HG03521 (cell line): ENCODE measurements at regions not wholly inside any gene's neighbourhood (a gene's known extent, or its start where the extent isn't known, plus 50 kb on each side); places are given as distances from the start of the nearest gene placed in this dataset.

Experiments used
- ATAC-seq: cut with Tn5 transposase; IDR thresholded peaks from one replicate; pipeline ENCODE4 v1.9.1; 2021; ENCODE audit warnings: mild to moderate bottlenecking, moderate library complexity; ENCODE audit not compliant: unreplicated experiment

DNA sequence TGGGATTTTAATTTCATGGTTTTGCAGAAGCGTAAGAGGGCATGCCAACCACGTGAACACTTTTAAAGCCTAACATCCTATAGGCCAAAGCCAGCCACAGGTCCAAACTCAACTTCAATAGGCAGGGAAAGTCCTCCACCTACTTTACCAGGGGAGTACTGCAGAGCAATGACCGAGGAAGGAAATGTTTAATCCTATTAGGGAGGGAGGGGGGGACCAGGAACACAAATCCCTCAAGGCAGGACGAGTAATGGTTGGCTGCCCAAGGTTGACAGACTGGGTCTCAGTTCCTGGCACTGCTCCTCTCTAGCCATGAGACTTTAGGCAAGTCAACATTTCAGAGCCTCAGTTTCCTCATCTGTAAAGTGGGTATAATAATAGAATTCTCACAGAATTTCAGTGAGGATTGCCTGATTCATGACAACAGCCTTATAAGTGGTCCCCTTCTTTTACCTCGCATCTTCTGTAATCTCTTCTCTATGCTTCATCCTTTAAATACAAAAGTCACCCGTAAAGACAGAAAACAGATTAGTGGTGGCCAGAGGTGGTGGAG, 315.8 kb downstream of the HAPSTR1 start:
- no peak for ATAC-seq

DNA sequence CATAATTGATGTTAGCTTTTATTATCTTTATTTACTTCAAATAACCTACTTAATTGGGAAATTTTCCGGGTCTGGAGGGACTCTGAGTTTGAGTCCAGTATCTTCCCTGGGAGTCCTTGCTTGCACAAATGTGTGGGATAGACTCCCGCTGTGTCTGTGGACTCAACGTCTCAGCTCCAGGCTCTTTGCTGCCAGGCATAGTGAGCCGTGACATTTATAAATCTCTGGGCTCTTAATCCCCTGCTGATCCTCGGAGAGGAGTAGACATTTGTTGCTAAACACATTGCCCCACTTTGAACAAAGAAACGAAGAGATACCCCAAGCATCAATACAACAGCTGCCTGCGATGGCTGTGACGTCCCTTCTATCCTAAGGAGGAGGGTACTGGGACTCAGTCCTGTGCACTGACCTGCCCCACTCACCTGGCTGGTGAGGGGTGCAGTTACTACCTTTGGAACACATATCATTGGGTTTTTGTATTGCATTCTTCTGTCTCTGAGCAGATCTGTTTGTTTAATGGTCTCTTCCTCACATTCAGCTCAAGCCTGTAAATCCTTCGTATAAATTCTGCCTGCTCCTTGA, 316.9 kb downstream of the HAPSTR1 start:
- no peak for ATAC-seq

DNA sequence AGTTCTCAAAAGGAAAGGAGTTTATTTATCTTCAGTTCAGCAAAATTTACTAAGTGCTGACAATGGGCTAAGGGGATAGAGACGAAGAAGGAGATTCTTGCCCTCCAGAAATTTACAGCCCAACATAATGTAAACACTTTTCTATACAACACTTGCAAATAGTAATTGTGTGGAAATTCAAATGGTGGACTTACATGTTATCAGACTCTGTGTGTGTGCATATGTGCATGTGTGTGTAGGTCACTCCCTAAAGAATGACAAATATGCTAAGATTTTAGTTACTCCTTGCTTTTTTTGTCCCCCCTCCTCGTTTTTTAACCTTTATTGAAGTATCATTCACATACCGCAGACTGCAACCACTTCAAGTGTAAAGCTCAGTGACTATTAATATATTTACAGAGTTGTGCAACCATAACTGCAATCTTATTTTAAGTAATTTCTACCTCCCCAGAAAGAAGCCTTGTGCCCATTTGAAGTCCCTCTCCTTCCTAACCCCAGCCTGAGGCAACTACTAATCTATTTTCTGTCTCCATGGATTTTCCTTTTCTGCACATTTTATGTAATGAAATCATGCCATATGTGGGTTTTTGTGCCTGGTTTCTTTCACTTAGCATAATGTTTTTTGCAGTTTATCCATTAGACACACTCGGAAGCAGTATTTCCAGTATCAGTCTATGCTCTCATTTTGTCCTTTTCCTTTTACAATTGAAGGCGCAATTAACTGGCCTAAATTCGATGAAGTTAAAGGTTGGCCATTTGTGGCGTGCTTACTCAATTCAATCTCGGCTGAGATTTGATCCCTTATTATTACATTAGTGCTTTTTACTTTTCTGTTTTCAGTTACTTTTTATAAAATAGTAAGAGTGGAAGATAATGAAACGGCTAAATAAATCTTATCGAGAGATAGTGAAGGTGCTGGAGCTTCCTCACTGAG, 318.4 kb downstream of the HAPSTR1 start:
- ATAC-seq, result no peak

DNA sequence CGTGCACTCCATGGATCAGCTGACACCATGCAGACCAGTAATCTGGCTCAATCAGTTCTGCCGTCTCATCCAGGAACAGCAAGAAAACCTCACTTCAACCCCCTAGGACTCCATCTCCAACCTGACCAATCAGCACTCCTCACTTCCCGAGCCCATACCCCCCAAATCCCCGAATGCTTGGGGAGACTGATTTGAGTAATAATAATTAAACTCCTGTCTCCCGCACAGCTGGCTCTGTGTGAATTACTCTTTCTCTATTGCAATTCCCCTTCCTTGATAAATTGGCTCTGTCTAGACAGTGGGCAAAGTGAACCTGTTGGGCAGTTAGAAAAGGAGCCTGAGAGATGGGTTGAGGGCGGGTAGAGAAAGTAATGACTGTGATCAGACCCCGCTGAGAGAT, 320.0 kb downstream of the HAPSTR1 start:
- no peak for ATAC-seq

DNA sequence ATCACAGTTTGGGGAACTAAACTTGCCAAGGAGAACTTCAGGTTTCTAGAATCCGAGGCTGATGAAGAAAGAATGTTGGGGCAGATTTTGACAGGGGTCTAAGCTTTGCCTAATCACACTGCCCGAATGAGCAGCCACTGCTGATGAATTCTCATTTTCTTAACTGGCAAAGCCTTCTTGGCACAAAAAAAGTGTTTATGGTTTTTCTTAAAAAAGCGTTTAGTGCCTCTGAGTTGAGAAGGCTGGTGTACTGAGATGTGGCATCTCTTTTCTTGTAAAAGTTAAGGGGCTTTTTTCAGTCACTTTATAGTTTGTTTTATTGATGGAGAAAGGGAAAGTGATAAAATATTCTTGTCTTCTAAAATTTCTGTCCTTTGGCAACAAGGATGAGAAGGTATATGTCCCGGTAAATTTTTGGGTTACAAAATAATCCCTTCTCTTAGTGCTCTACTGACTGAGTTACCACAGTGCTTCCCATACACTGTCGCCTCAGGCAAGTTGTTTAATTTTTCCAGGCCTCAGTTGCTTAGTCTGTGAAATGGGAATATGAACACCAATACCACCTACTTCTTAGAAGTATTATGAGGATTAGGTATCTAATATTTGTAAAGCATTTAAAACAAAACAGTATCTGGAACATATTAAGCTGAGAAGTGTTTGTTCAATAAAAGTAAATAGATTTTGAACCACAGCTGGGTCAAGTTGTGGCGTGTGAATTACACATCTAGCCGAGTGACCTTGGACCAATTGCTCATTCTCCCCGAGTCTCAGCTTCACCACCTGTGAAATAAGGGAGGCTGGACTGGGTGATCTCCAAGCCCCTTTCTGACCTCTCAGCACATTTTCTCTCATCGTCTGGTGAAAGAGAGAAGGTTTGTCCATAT, 320.8 kb downstream of the HAPSTR1 start:
- no peak for ATAC-seq

DNA sequence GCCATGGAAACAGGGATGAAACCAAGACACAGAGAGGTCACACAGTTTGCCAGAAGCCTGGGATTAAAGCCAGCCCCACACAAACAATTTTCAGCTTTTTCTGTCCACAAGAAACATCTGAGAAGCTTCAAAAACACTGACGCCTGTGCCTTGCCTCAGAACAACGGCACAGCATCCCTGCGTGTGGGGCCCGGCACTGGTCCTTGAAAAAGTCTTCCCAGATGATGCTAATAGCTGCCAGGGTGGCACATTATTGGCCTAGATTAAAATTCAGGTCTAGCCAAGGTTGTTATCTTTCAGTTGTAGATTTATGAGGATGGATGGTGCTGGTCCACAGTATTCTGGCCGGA, 321.4 kb downstream of the HAPSTR1 start:
- no peak for ATAC-seq

DNA sequence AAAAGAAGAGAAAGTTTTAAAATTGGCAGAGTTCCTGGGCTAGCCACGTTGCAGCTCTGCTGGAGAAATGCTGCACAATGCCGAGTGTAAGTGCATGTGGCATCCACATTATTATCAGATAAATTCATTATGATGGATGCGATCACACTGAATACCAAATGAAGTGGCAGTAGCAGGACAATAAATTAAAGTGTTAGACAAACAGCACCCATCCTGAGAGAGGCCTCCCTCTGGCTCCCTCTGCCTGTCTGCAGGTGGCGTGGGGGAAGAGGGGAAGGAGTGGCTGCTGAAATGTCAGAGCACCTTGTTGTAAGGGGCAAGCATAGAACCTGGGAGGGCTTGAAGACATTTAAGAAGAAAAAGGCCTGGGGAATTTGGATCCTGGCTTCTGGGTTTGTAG, 324.1 kb downstream of the HAPSTR1 start:
- no peak for ATAC-seq

DNA sequence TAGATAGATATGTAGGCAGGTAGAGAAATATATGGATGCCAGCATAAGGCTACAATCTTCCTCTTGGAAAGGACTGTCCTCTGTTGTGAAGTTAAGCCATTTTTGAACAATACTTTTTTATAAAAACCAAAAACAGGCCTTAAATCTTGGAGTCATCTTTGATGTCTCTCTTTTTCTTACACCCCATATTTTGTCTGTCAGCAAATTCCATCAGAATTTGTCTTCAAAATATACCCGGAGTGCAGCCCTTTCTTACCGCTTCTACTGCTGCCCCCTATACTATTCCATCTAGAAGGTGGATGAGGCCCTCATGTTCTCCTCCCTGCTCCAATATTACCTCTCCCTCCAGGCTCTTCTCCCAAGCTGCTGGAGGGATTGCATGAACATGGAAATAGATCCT, 326.5 kb downstream of the HAPSTR1 start:
- ATAC-seq, result no peak

DNA sequence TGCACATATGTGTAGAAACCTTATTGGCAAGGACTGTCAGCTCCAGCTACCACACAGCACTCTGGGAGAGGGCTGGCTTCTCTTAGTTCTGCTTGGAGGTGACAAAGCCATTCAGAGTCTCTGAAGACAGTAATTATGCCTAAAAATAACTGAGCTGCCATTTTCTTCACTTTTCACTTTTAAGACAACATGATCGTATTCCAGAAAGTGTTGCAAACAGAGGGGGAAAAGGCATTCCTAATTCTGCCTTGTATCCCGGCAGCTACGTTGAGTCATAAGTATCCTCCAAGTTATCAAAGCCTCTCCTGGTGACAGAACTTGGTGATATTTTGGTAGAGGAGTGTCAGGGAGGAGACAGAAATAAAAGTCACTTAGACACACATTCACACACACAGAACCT, 327.7 kb downstream of the HAPSTR1 start:
- no peak for ATAC-seq

DNA sequence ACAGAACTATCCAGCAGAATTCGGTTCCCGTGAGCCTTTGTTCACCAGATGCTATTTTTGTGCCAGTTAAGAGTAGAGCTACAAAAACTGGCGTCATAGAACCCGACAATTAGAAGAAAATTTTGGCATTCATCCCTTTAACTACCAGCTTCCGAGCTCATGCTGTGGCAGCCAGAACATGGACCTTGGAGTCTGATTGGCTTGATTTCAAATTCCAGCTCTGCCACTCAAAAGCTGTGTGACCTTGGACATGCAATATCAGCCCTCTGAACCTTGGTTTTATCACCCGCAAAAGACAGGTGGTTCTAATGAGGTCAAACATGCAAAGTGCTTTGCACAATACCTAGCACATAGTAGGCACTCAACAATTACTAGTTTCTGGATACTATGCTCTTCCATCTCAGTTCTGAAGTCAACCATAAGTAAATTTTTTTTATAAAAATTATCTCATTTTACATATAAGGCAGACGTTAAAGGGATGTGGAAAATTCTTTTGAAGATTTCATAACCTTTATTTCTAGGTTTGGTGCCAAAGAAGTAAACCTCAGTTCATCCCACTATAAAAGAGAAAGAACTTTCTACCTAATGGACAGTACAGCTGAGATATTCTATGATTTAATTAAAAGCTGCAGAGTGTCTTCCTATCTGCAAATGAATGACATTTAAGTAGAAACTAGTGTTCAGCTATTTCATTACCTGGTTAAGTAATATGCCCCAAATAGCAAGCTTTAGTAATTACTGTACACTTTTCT, 331.5 kb downstream of the HAPSTR1 start:
- ATAC-seq, result no peak

DNA sequence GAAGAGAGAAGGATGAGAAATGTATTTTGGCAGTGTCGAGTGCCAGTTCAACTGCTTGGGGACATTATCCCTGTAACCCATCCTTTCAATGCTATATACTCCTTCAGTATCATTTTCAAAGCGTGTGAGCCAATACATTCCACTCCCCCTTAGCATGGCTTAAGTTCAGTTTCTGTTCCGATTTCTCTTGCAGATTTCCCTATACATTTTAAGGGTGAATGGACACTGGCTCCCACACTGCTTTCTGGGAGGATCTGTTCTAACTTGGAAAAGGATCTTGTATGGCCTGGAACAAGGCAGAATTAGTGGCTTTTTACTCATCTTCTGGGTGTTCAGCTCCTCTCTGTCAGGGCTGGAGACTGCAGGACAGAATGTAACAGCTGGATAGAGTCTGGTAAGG, 333.8 kb downstream of the HAPSTR1 start:
- ATAC-seq, result no peak

DNA sequence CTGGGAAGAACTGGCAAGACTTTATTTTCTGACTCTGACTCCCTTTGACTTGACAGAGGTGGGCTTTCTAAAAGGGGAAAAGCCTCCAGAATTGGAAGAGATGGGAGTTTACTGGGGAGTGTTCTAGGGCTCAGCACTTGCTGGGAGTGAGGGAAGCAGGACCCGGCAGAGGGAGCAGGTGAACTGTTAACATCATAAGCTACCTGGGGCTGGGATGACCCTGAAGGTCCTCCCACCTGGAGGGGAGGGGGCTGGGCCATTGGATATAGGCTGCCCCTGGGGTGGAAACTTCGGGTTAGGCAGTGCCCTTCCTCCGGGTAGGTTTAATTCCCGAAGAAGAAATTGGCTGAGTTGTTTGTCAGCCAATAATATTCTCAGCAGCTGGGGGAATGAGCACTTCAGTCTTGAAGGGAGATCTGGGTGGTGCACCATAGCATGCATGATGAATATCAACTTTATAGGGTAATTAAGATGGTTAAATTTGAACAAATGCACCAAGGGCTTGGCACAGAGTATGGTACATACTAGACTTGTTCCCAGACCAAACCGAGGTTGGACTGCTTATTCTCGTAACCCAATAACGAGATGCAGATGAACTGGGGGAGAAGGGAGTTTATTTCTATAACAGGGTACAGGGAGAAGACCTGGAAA, 337.0 kb downstream of the HAPSTR1 start:
- no peak for ATAC-seq

DNA sequence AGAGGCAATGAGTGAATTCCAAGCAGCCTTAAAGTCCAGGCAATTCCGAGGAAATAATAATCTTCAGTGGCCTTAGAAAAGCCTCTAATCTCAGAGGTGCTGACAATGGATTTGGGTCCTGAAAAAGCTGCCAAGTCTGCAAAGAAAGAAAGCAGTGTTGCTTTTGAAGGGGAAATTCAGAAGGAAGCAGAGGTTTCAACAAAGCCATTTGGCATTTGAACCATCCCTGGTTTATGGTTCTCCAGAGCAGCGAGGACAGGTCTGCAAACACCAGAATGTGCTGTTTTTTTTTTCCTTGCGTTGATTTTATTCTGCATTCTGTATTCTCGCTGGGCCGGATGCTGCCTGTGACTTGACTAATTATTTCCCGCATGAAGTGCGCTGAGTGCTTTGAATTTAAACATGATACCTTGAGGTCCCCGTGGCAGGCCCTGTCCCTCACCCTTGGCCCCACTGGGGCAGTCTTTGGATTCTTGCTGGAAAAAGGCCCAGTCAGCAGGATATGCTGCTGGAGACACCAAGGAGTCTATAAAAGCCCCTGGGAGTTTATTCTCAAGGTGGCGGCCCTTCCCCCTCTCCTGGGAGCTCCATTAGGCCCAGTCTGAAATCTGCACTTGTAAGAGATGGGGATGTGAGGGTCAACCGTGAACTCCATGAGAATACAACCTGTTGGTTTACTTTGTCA, 338.3 kb downstream of the HAPSTR1 start:
- no peak for ATAC-seq

DNA sequence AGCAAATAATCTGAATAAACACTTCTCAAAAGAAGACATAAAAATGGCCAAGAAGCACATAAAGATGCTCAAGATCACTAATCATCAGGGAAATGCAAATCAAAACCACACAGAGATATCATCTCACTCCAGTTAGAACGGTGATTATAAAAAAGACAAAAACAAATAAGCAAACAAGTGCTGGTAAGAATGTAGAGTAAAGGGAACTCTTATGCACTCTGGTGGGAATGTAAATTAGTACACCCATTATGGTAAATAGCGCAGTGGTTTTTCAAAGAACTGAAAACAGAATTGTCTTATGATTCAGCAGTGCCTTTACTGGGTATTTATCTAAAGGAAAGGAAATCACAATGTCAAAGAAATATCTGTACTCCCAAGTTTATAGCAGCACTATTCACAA, 343.2 kb downstream of the HAPSTR1 start:
- ATAC-seq, result no peak

DNA sequence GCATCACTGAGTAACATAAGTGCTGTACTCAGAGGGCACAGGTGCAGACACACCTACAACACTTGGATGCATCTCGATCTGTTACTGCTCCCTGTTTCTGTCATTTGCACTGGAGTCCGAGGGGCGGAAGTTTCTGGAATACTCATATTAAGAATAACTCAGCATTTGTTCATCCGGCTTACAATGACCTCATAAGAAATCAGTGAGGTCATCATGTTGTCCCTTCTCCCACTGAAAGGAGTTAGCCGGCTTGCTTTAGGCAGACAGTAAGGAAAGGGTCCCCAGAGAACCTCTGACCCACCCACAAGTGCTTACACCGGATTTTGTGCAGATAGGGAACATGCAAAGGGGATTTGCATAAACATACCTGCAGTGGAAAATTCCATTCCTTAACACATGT, 344.7 kb downstream of the HAPSTR1 start:
- no peak for ATAC-seq

DNA sequence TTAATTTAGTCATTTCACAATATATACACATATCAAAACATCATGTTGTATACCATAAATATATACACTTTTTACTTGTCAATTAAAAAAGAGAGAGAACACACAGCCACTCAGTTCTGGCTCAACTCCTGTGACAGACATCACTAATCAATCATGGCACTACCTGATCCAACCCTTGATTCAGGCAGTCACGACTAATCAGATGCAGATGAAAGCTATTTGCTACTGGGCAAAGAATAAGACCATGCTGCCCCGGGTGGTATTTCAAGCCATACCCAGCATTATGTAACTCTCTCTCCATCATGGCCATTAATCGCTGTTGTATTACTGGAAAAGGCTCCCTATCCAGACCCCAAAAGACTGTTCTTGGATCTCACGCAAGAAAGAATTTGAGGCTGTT, 345.7 kb downstream of the HAPSTR1 start:
- ATAC-seq, result no peak

DNA sequence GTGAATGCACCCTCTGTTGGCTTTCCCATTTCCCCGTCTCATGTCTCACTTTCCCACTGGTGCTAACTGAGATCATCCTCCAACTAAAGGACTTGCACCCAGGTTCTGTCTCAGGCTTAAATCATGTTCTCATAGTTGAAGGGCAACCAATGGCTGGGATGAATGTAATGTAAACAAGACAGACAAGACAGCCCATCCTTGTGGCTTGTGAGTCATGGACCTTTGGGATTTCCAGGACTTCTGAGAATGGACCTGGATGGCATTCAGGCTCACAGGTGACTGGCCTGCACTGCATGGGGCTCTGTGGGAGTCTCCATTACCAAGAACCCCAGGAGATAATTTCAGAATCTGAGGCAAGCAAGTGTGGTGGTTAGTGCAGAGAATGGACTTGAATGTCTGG, 347.5 kb downstream of the HAPSTR1 start:
- ATAC-seq, result no peak

DNA sequence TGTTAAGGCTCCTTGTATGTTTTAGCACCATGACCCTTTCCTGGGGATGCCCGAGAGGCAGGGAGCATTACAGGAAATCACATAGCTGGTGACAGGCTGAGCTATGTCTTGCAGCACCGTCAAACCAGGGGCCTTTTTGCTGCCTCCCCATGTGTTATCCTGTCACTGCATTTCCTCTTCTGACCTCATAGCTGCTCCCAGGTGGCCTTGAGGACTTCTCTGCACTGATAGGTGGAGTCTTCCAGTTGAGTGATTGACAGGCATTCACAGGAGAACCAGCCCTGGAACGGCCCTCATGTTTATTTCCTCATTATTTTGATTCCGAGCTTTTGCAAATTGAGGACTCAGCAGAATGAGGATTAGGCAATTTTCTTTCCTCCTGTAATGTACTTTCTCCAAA, 349.6 kb downstream of the HAPSTR1 start:
- no peak for ATAC-seq

DNA sequence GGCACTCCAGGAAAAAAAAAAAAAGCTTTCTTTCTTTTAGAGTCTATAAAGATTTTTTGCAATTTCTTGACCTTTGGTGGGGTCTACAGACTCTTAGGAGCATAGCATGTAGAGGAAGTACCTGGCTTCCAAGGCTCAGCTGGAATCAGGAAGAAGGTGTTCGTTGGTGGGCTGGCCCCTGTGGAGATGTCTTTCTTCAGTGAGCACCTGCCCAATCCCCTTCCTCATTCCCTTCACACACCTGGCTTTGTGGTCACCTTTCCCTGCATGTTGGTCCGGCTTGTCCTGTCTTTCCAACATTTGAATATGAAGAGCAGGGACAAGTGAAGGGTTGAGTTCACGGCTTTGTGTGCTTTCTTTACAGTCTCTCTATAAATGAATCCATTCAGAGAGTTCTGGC, 352.4 kb downstream of the HAPSTR1 start:
- no peak for ATAC-seq
